A204.1 (cell line): ENCODE measurements at regions not wholly inside any gene's neighbourhood (a gene's known extent, or its start where the extent isn't known, plus 50 kb on each side); places are given as distances from the start of the nearest gene placed in this dataset.

Source experiments
- FAIRE-seq: peaks from 2 replicates; lab custom pipeline; 2012; peaks lifted over from hg19 to GRCh38; lab: Jason Lieb, UNC

- FAIRE-seq, result no peak
Measured at GRCh38 chr16:65895486-65895885, 471.0 kb upstream of the CDH5 start.

GRCh38 chr16:65890203-65890602 is 476.3 kb upstream of the CDH5 start:
- FAIRE-seq, result no peak

- no peak for FAIRE-seq
Measured at GRCh38 chr16:65889533-65889966, 476.9 kb upstream of the CDH5 start.

DNA sequence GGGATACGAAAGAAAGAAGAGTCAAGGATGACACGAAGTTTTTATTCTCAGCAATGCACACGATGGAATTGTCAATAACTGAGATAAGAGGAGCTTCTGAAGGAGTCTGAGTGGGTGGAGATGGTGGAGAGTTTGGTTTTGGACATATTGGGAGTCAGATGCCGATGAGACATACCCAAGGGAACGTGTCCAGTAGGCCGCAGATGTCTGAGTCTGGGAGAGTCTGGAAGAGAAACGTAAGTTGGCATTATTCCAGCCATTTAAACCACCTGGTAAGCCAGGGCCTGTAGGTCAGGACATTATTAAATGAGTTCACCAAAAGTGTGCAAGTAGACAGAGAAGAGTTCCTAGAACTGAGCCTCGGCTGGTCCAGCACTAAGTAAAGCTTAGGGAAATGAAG is 478.3 kb upstream of the CDH5 start:
- FAIRE-seq, result no peak

DNA sequence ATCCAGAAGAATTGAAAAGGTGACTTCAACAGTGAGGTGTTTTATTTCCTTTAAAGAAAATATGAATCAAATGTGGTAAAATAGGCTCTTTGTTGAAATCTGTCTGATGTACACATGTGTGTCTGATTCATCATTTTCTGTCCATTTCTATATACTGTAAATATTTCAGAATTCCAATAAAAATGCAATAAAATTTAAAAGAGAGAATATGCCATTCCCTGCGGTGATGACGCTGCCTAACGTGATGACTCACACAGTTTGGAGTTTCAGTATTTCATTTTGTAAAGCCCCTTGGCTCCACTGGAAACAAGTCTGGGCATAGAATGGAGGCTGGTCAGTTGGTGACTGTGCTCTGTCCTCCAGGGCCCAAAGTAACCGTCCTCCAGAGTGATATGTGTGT is 482.5 kb upstream of the CDH5 start:
- no peak for FAIRE-seq

DNA sequence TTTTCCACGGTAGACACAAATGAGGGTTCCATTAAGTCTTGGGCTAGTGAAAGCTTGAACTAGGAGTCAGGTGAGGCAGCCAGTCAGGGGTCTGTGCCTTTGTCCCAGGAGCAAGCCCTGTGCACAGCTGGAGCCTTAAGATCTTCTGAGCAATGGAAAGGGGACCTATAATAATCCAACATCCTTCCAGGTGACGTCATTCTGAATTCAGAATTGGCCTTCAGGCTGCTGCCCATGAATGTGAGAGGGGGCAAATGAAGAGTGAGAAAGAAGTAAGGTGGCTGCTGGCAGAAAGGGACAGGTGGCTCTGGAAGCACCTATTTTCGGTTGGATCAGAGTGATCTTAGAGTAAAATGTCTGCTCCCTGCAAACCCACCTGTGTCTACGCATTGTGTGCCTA is 488.1 kb upstream of the CDH5 start:
- no peak for FAIRE-seq

GRCh38 chr16:65876624-65877023 is 489.9 kb upstream of the CDH5 start:
- no peak for FAIRE-seq

- no peak for FAIRE-seq
Measured at GRCh38 chr16:65876056-65876408, 490.5 kb upstream of the CDH5 start.

- FAIRE-seq, result no peak
Measured at GRCh38 chr16:65875381-65876055, 491.0 kb upstream of the CDH5 start.

DNA sequence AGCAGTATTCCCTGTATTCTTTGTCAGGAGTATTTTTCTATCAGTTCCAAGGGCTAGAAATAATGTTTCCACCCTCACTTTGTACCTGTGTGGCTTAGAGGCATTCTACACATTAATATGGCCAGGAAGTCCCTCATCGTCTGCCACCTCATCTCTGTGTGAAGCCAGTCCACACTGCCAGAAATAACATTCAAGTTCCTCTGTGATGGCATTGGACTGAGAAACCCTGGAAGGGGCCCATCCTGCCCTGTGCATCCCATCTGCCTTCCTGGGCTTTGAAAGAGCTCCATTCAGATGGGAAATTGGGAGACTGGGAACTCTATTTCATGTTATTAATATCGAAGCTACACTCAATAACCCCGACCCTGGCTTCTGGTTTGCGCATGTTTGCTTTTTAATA is 497.2 kb upstream of the CDH5 start:
- no peak for FAIRE-seq

- FAIRE-seq, result no peak
Measured at GRCh38 chr16:65867276-65867960, 499.1 kb upstream of the CDH5 start.

DNA sequence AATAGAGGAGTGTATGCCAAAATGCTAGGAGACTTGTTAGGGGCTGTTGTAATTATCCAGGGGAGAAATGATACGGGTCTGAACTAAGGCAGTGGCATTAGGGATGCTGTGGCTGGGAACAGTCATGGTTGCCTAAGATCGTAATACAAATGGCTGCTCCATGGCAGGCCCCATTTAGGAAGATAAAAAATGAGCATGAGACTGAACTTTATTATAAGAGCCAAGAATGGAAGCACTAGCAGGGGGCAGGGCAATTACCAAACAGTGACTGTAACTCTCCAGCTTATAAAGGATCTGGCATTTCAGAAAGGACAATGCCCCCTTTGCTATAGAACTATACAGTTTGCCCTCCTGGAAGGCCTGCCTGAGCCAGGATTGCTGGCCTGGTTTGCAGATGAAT is 503.3 kb upstream of the CDH5 start:
- FAIRE-seq, result no peak

- no peak for FAIRE-seq
Measured at GRCh38 chr16:65861131-65861731, 505.3 kb upstream of the CDH5 start.

DNA sequence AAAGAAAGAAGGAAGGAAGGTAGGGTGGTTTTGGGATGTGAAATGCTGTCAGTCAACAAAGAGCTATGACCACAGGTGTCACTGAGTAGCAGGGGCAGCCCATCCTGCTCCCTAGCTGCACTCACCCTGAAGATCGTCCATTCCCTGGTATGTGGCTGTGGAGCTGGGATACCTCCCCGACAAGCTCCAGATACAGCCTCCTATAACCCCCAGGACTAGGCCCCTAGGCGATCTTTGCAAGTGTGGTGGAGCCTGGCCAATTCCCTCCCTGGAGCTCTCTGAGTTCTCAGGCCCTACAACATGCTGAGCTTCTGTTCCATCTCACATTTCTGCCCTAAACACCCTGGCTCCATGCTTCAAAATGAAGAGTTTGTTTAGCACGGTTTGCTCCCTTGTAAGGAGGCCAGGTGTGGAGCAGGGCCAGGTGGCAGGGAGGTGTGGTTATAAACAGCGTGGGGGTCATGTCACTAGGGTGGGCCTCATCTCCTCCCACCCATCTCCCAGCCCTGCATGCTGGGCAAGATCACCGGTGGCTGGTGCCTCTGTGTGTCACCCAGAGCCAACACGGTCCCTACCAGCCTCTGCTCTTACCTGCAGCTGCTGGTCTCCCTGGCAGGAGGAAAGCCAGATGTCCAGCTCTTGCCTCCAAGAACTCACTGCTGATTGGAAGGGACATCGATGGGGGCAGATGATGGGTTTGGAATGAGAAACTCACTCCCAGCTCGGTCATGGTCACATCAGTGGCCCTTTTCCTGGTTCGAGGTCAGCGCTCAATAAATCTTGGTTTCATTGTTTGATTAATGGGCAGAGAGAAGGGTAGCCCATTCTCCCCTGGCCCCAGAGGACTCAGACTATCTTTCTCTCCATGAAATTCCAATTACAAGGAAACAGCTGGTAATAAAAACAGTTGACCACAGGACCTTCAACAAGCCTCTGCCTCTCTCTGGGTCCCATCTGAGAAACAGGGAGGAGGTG is 511.0 kb upstream of the CDH5 start:
- FAIRE-seq, result no peak

GRCh38 chr16:65846210-65846602 is 520.3 kb upstream of the CDH5 start:
- no peak for FAIRE-seq

DNA sequence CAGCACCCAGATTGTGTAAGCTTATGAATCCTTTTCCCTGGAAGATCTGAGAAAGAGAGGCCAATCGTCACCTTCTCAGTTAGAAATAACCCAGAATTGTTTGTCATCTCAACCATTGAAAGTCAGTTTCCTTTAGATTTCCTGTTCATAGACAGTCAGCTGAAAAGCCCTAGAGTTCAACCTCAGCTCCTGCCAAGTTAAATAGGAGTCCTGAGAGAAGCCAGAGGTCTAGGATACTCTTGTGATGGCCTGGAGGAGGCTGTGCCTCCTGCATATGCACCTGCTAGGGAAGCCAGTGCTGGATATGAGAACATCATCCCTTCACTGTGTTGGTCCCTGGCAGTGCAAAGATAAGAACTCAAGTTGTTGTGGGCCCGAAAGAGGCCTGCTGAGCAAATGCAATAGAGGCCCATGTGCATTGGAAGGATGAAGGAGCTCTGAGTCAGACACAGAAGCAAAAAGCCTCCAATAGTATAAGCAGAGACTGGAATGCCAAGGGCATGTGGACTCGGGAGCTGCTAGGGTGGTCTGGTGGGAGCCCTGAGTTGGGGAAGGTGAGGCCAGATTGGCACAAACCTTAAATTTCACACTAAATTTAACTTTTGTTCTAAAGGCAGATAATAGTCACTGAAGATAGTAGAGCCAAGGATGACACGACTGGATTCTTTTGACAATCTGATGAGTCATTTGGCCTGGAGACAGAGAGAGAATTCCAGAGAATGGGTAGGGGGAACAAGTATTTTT is 520.9 kb upstream of the CDH5 start:
- FAIRE-seq, result no peak

GRCh38 chr16:65843941-65844340 is 522.5 kb upstream of the CDH5 start:
- FAIRE-seq, result no peak

GRCh38 chr16:65842067-65842466 is 524.4 kb upstream of the CDH5 start:
- FAIRE-seq, result no peak

GRCh38 chr16:65838001-65838400 is 528.5 kb upstream of the CDH5 start:
- FAIRE-seq, result no peak

GRCh38 chr16:65837464-65837863 is 529.0 kb upstream of the CDH5 start:
- FAIRE-seq, result no peak

DNA sequence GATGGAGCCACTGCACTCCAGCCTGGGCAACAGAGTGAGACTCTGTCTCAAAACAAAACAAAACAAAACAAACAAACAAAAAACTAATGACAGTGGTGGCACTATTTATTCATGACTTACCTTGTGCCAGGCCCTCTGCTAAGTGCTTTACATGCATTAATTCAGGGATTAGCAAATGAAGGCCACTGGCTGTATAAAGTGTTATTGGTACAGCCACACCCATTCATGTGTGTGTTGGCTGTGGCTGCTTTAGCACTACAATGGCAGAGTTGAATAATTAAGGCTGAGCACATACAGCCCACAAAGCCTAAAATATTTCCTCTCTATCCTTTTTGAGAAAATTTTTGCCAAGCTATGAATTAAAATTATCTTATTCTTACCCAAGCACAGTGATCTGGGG is 531.8 kb upstream of the CDH5 start:
- no peak for FAIRE-seq
